MG63 (cell line): ENCODE measurements at regions not wholly inside any gene's neighbourhood (a gene's known extent, or its start where the extent isn't known, plus 50 kb on each side); places are given as distances from the start of the nearest gene placed in this dataset.
"Not testable (repeated sequence)": the region's sequence is repeated elsewhere in the genome, so short reads cannot be mapped to it uniquely, and the experiment has no call there.

Experiments used
- DNase-seq: peaks from one replicate; pipeline ENCODE4 v3.0.0-alpha.2; 2020
- H3K27me3 ChIP-seq: fragments of 250-450 bp; sonication (Bioruptor Pico); 2 replicates; pipeline ENCODE4 v1.5.1; 2020; ENCODE audit warnings: mild to moderate bottlenecking, moderate library complexity
- H3K36me3 ChIP-seq: fragments of 250-450 bp; sonication (Bioruptor Pico); 2 replicates; pipeline ENCODE4 v1.5.1; 2020; ENCODE audit warnings: mild to moderate bottlenecking, moderate library complexity
- H3K4me3 ChIP-seq: fragments of 250-450 bp; sonication (Bioruptor Pico); 2 replicates; pipeline ENCODE4 v1.5.1; 2020; ENCODE audit warnings: mild to moderate bottlenecking, moderate library complexity
- H3K9me3 ChIP-seq: fragments of 250-450 bp; sonication (Bioruptor Pico); 2 replicates; pipeline ENCODE4 v1.5.1; 2020; ENCODE audit warnings: mild to moderate bottlenecking, moderate library complexity

DNA sequence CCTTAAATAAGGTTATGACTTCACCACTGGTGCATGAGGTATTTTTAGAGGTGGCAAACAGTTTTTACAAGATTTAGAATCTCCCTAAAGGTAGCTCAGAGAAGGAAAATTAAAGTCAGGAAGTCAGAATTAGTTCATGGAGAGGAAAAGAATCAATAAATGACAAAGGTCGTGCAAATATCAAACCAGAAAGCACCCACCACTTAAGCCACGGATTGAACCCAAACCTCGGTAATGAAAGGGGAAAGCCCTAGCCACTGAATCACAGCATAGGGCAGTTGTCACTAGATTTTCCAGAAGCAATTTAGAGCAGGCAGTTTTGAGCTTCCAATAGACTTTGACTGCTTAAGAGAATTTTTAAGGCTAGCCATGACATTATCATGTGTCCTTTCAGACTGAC, 1590.4 kb downstream of the SLITRK1 start:
- DNase-seq, result no peak
- no peaks in the 10 kb centered on the region for H3K36me3 ChIP-seq
- no peak overlapping the region for H3K4me3 ChIP-seq
- no peaks in the 10 kb centered on the region for H3K9me3 ChIP-seq
- no peaks in the 10 kb centered on the region for H3K27me3 ChIP-seq

DNA sequence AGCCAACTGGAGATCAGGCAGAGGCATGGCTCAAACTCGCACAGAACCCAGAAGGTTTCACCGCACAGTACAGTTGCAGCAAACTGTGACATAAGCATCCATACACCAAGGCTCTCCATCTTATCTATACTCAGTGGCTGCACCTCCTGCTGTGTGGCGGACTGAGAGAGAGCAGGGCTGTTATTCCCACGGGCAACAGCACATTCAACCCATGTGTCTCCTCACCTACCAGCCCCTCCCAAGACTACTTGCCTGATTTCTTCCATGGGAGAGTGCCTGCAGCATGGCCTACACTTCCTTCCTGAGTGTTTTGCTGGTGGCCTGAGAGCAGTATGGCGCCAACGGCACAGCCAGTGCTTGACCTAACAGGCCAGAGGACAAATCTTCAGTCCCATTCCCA, 1606.6 kb downstream of the SLITRK1 start:
- H3K9me3 ChIP-seq, result no peaks in the 10 kb centered on the region
- no peak overlapping the region for H3K4me3 ChIP-seq
- no peaks in the 10 kb centered on the region for H3K27me3 ChIP-seq
- no peaks in the 10 kb centered on the region for H3K36me3 ChIP-seq
- DNase-seq, result no peak

DNA sequence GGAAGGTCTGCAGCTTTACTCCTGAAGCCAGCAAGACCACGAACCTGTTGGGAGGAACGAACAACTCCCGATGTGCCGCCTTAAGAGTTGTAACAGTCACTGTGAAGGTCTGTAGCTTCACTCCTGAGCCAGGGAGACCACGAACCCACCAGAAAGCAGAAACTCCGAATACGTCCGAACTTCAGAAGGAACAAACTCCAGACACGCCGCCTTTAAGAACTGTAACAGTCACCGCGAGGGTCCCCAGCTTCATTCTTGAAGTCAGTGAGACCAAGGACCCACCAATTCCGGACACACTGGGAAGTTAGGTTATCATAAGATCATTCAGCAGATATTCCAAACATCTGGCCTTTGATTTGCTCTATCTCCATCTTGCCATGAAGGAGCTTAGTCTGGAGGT, 1623.0 kb downstream of the SLITRK1 start:
- Histone ChIP-seq H3K4me3 (no peak overlapping the region), H3K36me3 (no peaks in the 10 kb centered on the region), H3K9me3 (no peaks in the 10 kb centered on the region), H3K27me3 (no peaks in the 10 kb centered on the region)
- no peak for DNase-seq

DNA sequence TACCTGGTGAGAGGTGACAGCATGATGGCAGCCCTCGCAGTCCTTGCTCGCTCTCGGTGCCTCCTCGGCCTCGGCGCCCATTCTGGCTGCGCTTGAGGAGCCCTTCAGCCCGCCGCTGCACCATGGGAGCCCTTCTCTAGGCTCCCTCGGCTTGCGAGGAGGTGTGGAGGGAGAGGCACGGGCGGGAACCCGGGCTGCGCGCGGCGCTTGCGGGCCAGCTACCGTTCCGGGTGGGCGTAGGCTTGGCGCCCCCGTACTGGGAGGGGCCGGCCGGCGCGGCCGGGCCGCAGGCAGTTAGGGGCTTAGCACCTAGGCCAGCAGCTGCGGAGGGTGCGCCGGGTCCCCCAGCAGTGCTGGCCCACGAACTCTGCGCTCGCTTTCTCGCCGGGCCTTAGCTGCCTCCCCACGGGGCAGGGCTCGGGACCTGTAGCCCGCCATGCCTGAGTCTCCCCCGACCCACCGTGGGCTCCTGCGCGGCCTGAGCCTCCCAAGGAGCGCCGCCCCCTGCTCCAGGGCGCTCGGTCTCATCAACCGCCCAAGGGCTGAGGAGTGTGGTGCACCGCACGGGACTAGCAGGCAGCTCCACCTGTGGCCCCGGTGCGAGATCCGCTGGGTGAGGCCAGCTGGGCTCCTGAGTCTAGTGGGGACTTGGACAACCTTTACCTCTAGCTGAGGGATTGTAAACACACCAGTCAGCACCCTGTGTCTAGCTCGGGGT, 1624.3 kb downstream of the SLITRK1 start:
- no peaks in the 10 kb centered on the region for H3K27me3 ChIP-seq
- no peak for DNase-seq
- H3K36me3 ChIP-seq, result no peaks in the 10 kb centered on the region
- H3K4me3 ChIP-seq, result no peak overlapping the region
- H3K9me3 ChIP-seq, result no peaks in the 10 kb centered on the region

DNA sequence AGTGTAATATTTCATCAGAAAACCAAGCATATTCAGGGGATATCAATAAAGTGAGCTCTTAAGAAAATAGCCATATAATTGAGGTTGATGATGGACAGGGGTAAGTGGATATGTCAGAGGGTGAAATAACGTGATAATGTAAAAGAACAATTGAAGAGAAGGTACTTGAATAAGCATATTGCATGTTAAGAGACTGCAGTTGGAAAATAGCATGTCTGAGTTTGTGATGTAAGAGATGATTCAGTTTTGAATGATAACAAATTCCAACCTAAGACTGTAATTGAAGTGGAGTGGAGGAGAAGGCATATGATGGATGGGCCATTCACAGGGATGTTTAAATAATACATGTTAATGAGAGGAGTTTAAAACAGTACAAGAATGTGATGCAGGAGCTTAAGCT, 1633.5 kb downstream of the SLITRK1 start:
- Histone ChIP-seq H3K27me3 (no peaks in the 10 kb centered on the region), H3K36me3 (no peaks in the 10 kb centered on the region), H3K9me3 (no peaks in the 10 kb centered on the region), H3K4me3 (no peak overlapping the region)
- DNase-seq, result no peak

DNA sequence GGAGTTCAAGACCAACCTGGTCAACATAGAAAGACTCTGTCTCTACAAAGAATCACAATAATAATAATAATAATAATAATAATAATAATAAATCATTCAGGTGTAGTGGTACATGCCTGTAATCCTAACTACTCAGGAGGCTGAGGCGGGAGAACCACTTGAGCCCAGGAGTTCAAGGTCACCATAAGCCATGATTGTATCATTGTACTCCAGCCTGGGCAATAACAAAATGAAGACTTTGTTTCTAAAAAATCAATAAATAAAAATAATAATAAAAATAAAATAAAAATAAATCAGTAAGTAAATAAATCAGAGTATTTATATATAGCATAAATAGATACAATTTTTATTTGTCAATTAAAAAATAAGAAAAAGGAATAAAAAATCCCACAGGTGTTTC, 1636.4 kb downstream of the SLITRK1 start:
- Histone ChIP-seq H3K27me3 (no peaks in the 10 kb centered on the region), H3K36me3 (no peaks in the 10 kb centered on the region), H3K9me3 (no peaks in the 10 kb centered on the region), H3K4me3 (no peak overlapping the region)
- DNase-seq, result no peak

DNA sequence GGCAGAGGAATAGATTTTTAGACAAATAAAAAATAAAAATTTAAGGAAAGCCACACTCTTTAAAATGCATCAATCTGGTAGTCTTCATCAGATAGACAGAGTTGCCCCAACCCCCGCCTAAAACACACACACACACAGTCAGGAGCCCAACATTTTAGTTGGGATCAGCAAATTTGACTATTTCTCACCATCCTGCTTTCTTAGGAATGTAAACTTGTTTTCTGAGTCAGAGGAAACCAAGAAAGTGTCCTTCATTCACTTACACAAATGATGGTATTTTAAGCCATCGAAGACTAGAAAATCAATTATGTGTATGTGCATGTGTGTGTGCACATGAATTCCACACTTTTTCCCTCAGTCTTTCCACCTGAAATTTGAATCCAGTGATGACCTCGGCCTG, 1657.5 kb downstream of the SLITRK1 start:
- no peaks in the 10 kb centered on the region for H3K9me3 ChIP-seq
- H3K36me3 ChIP-seq, result no peaks in the 10 kb centered on the region
- DNase-seq, result no peak
- no peak overlapping the region for H3K4me3 ChIP-seq
- H3K27me3 ChIP-seq, result no peaks in the 10 kb centered on the region

DNA sequence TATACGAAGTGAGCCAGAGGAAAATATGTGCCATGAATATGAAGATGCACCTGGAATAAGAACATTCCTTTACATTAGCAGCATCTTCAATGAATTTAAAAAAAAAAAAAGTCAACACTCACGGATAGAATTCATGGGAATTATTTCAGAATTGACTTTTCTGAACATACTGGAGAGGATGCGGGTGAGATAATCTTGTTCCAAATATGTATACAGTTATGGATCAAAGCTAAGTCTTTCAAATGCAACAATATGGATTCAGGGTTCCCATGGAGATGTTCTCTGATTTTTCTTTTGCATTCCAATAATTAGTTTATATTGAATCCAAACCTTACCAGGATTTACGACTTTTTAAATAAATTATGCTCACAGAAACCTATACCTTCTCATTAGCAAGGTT, 1660.7 kb downstream of the SLITRK1 start:
- Histone ChIP-seq H3K9me3 (no peaks in the 10 kb centered on the region), H3K36me3 (no peaks in the 10 kb centered on the region), H3K4me3 (no peak overlapping the region), H3K27me3 (no peaks in the 10 kb centered on the region)
- no peak for DNase-seq

DNA sequence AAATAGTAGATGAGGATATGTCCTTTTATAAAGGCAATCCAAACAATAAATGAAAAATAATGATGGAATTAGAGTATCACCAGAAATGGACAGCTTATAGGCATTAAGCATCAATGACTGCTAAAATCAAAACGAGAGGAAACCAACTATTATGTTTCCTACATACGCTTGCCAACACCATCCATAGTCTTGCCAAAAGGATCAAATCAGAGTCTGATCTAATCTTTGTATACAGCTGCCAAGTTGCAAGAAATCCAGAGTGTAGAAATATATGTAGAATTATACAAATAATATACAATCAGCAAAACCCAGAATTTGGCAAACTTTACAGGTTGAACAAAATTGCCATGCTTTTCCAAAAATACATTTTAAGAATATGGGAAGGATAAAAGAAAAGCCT, 1661.6 kb downstream of the SLITRK1 start:
- Histone ChIP-seq H3K36me3 (no peaks in the 10 kb centered on the region), H3K4me3 (no peak overlapping the region), H3K27me3 (no peaks in the 10 kb centered on the region), H3K9me3 (no peaks in the 10 kb centered on the region)
- no peak for DNase-seq

DNA sequence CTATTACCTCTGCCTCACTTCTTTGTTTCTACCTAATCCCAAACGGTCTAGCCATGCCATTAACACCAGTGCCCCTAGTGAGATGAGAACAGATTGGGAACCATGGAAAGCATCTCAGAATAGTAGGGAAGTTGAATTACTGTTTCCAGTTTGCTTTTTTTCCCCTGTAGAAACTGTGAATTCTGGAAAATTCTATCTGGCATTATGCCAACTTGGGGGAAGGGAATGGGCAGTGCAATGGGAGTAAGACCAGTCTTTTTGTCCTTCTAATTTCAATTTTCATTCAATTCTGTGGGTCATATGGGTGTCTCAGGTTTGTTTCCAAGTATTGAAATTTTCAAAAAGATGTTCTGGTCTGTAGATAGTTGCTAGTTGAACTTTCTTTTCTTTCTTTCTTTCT, 1666.1 kb downstream of the SLITRK1 start:
- DNase-seq, result no peak
- Histone ChIP-seq H3K9me3 (peaks cover 21% of the 10 kb centered on the region), H3K4me3 (no peak overlapping the region), H3K36me3 (no peaks in the 10 kb centered on the region), H3K27me3 (no peaks in the 10 kb centered on the region)

DNA sequence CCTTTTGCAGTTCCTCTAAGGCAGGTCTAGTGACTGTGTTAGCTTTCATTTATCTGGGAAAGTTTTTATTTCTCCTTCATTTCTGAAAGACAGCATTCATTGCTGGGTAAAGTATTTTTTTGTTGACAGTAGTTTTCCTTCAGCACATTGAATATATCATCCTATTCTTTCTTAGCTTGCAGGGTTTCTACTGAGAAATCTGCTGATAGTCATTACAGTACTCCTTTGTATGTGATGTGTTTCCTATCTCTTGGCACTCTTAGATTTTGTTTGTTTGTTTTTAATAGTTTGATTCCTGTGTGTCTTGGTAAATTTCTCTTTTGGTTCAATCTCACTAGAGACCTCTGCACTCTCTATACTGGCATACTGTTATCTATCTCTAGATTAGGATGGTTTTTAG, 1667.9 kb downstream of the SLITRK1 start:
- no peak for DNase-seq

DNA sequence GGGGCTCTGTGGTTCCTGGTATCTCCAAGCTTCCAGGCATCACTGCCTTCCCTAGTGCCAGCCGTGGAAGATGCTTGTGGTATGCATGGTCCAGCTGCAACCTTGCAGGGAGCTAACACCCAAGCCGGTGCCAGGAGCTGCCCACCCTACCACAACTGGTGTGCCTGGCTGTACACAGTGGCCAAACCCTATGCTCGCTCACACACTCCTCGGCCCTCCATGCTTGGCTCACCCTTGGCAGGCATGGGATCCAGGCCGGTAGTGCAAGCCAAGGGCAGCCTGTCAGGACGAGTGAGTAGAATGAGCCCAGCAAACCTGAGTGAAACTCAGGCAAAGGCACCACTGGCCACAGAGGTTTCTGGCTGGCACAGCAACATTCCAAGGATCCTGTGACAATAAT, 1676.0 kb downstream of the SLITRK1 start:
- no peak for DNase-seq
- no peaks in the 10 kb centered on the region for H3K27me3 ChIP-seq

More for the DNA sequence above, 1667.9 kb downstream of the SLITRK1 start:
- no peak overlapping the region for H3K4me3 ChIP-seq
- no peaks in the 10 kb centered on the region for H3K27me3 ChIP-seq
- no peaks in the 10 kb centered on the region for H3K36me3 ChIP-seq
- H3K9me3 ChIP-seq, result peaks cover 21% of the 10 kb centered on the region

DNA sequence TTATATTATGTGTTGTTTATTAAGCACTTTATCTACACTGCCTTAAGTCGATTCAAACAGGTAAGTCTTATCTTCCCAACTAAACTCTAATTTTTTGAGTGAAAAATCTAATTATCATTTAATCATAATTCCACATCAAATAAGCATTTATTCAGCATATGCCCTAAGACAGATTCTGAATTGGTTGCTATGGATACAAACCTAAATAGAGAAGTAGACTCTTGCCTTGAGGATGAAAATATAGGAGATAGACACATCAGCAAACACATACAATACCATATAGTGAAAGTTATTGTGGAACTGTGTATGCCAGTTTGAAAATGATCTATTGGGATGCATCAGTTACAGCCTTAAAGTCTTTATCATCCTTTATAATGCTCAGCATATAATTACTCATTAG, 1679.9 kb downstream of the SLITRK1 start:
- Histone ChIP-seq H3K4me3 (no peak overlapping the region), H3K36me3 (no peaks in the 10 kb centered on the region), H3K9me3 (no peaks in the 10 kb centered on the region), H3K27me3 (no peaks in the 10 kb centered on the region)
- no peak for DNase-seq

More for the DNA sequence above, 1676.0 kb downstream of the SLITRK1 start:
- no peaks in the 10 kb centered on the region for H3K9me3 ChIP-seq
- H3K4me3 ChIP-seq, result no peak overlapping the region
- H3K36me3 ChIP-seq, result no peaks in the 10 kb centered on the region

DNA sequence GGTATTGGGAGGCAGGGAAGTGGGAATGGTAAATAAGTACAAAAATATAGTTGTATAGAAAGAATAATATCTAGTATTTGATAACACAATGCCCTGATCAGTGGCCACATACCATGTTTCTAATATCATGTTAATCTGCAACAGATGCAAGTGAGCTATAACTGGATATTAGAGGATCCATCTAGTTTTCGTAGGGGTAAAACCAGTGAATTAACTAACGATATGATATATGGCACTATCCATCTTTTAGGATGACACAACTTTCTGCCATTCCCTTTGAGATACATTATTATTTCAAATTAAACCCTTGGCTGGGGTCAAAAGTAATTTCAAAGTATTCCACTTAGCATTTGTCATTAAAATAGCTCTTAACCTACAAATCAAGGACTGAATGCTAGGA, 1686.2 kb downstream of the SLITRK1 start:
- Histone ChIP-seq H3K27me3 (no peaks in the 10 kb centered on the region), H3K36me3 (no peaks in the 10 kb centered on the region), H3K4me3 (no peak overlapping the region), H3K9me3 (no peaks in the 10 kb centered on the region)
- DNase-seq, result no peak

DNA sequence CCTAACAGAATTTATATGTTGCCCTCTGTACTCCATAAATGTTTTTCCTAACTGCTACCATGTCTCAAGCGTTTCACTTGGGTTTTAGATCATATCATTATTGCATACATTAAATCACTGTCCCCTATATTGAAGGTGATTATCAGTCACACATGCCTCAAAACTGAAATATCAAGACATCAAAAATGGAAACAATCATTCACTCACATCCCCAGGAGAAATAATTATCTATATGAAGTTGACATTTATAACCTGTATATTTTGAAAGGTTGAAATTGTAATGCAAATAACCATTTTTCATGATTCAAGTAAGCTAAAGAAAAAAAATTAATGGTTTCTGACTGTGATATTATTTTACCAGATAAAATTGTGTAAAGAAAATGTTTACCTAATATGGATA, 1695.0 kb downstream of the SLITRK1 start:
- no peaks in the 10 kb centered on the region for H3K36me3 ChIP-seq
- no peak overlapping the region for H3K4me3 ChIP-seq
- H3K27me3 ChIP-seq, result no peaks in the 10 kb centered on the region
- DNase-seq, result no peak
- no peaks in the 10 kb centered on the region for H3K9me3 ChIP-seq

DNA sequence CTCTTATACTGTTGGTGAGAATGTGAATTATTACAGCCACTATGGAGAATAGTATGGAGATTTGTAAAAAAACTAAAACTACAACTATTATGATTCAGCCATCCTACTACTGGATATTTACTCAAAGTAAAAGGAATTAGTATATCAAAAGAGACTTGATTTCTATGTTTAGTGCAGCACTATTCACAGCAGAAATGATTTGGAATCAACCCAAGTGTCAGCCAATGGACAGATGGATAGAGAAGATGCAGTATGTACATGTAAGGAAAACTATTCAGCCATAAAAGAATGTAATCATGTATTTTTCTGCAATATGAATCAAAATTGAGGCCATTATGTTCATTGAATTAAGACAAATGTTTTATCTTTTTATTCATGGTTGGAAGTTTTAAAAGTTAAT, 1705.5 kb downstream of the SLITRK1 start:
- Histone ChIP-seq H3K4me3 (no peak overlapping the region), H3K9me3 (no peaks in the 10 kb centered on the region), H3K36me3 (no peaks in the 10 kb centered on the region), H3K27me3 (no peaks in the 10 kb centered on the region)
- DNase-seq, result no peak

DNA sequence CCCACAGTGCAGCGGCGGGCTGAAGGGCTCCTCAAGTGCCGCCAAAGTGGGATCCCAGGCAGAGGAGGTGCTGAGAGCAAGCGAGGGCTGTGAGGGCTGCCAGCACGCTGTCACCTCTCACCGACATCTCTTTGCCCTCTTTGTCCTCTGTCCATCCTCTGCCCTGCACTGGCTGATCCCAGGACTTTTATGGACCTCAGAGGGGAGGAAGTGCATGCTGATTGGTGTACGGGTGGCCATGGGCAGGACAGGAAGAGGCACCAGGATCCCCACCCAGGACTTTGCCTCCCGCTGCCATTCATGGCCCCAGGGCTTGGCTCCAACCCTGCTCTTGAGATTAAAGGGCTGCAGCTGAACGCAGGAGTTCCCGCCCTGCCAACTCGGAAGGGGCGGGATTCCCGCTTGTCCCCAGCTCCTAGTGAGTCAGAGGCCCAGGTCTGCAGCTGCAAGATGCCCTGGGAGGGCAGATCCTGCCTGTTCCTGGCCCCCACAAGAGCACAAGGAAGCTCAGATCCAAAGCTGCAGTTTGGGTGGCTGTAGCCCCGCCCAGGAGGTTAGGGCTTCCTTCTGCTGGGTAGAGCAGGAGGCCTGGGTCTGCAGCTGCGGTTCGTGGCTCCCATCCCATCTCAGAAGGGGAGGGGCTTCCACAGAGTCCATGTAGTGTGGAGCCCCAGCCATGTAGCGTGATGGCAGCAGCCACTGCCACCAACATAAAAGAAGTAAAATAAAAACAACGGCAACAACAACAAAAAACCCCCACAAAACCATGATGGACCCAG, 1716.7 kb downstream of the SLITRK1 start:
- Histone ChIP-seq H3K9me3 (no peaks in the 10 kb centered on the region), H3K4me3 (no peak overlapping the region), H3K36me3 (no peaks in the 10 kb centered on the region), H3K27me3 (no peaks in the 10 kb centered on the region)
- no peak for DNase-seq

DNA sequence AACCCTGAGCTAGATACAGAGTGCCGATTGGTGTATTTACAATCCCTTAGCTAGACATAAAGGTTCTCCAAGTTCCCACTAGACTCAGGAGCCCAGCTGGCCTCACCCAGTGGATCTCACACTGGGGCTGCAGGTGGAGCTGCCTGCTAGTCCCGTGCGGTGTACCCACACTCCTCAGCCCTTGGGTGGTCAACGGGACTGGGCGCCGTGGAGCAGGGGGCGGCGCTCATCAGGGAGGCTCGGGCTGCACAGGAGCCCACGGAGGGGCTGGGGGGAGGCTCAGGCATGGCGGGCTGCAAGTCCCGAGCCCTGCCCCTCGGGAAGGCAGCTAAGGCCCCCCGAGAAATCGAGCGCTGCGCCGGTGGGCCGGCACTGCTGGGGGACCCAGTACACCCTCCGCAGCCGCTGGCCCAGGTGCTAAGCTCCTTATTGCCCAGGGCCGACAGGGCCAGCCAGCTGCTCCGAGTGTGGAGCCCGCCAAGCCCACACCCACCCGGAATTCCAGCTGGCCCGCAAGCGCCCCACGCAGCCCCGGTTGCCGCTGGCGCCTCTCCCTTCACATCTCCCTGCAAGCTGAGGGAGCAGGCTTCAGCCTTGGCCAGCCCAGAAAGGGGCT, 1717.4 kb downstream of the SLITRK1 start:
- not testable (repeated sequence) for H3K4me3 ChIP-seq, H3K36me3 ChIP-seq, H3K9me3 ChIP-seq, H3K27me3 ChIP-seq, DNase-seq
